GM18511 (cell line): ENCODE measurements at regions not wholly inside any gene's neighbourhood (a gene's known extent, or its start where the extent isn't known, plus 50 kb on each side); places are given as distances from the start of the nearest gene placed in this dataset.

ENCODE experiments used
- ATAC-seq: cut with Tn5 transposase; IDR thresholded peaks from one replicate; pipeline ENCODE4 v1.9.1; 2021; ENCODE audit warnings: mild to moderate bottlenecking, moderate library complexity; ENCODE audit not compliant: unreplicated experiment

DNA sequence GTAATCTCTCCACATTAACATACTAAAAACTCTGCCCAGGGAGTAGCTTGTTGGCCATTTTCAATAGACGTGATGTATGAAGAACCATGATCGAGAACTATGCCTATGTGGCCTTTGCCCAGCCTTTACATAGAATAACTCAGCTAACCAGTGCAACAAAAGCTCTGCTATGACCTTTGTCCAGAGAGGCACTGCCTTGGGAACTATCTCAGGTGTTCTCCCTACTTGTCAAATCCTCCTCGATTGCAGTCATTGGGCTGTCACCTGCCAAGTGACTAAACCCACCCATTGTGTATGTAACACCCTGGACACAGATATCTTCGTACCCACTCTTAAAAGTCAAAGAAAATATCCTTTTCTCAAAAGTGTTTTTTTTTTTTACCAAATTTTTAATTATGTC is 610.3 kb upstream of the GALNTL6 start:
- ATAC-seq, result no peak

DNA sequence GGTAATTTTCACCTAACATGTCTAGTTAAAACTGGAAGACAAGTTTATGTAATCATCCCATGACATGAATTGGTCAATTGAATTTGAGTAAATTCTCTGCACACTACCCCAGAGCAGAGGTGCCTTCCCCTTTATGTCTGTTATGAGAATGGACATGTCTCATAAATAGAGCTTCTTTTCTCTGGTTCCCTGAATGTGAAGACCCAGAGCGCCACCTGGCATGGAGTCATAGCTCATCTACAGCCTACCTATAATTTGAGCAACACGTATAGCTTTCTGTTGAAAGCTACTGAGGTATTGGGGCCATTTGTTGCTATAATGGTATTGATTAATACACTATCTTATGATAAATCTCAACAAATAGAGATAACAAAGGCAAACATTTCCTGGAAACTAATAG is 626.5 kb upstream of the GALNTL6 start:
- no peak for ATAC-seq

DNA sequence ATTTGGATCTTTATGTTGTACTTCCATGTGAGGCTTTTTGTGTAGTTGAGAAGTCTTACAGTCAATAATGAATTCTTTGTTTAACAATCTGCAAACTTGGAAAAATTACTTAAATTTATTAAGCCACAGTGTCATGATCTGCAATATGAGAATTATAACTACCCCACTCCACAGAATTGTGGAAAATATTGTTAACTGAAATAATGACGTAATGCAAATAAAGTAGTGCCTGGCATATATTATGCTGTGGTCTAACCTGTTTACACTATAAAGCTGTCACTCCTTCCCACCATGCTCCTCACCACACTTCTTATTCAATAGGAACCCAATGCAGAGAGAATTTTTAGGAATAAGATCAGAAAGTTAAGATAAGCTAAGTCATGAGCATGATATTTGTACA is 632.1 kb upstream of the GALNTL6 start:
- no peak for ATAC-seq

DNA sequence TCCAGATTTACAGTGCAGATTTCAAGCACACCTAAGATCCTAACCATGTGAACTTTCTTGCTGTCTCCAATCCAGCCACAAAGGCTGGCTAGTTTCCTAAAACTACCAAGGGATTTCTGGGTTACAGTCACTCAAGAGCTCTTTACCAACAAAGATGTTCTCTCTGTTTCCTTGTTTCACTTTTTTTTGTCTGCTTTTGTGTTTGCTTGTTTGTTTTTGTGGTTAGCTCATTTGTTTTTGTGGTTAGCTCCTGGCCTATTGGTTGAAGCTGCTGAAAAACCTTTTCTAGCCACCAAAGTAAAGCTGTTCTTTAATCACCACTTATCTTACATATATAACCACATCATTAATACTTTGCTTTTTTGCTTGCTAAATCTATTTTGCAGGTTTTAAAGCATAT is 642.5 kb upstream of the GALNTL6 start:
- no peak for ATAC-seq

DNA sequence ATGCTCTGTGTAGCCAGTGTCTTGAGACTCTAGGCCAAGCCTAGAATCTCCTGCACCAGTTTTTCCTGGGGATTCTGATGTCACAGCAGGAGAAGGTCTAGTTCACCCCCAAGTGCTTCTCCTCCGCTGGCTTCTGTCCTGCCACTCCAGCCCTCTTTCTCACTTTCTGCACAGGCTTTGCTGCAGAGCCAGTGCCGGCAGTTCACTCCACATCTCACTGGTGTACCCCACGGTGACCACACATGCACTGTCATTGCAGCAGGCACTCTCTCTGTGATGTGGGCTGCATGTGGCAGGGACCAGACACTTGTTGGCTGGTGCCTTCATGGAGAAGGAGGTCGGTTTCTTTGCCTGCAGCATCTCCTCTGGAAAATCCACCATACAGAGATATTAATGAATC is 643.8 kb upstream of the GALNTL6 start:
- ATAC-seq, result no peak

DNA sequence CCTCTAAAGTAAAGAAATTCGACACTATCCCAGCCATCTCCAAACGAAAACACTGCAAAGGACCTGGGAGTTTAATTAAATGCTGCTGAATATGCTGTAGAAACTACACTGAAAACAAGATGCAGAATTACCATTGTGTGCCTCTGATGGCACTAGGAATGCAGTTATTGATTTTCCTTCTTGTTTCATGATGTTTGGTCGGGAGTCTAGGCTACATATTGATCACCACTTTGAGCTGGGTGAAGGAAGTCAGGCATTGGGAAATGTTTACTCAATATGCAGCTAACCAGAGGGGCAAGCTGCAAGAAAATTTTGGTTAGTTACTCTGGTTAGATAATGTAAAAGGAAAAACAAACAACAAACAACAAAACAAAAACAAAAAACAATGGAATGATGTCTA is 650.7 kb upstream of the GALNTL6 start:
- ATAC-seq, result no peak

DNA sequence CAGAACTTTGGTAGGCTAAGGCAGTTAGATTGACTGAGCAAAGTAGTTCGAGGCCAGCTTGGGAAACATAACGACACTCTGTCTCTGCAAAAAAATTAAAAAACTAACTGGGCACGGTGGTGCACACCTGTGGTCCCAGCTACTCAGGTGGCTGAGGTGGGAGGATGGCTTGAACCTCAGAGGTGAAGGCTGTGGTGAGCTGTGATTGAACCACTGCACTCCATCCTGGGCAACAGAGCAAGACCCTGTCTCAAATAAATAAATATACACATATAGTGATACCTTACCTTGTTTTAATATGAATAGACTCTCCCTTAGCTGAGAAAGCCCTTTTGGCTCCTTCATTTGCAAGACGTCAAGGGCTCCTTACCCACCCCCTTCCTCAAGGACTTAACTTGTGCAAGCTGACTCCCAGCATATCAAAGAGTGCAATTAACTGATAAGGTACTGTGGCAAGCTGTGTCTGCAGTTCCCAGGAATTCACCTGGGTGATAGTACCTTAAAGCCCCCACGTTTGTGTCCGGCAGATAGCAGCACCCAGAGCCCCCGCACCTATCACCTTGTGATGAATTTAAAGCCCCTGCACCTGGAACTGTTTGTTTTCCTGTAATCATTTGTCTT is 655.6 kb upstream of the GALNTL6 start:
- no peak for ATAC-seq

DNA sequence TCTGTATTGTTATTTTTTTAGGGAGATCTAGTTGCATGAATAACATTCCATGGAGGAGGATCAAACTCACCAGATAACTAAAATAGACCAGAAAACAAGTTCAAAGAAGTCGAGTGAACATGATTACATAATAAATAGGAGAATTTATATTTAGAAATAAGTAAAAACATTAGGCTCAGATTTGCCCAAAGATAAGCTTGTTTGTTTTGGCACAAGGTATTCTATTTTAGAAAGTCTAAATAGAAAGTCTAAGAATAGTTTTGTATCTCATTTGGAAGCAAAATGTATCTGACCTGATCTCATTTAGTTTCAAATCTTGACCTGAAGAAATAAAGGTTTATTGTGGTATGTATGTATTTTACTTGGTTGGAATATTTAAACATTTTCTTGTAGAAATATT is 670.6 kb upstream of the GALNTL6 start:
- no peak for ATAC-seq

DNA sequence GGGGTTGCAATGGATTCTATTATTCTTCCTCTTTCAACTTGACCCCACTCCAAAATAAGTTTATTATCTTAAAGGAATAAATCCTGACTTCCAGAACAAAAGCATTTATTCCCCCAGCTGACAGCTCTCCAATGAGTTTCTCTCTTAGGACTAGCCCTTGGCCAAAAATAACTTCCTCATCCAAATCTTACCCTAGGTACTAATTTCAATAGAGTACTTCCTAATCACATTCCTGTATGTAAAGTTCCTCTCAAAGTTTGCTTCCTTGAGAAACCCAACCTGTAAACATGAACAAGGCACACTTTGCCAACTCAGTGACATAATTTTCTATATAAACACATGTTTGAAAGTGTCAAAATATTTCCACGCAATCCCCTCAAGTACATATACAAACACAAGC is 671.2 kb upstream of the GALNTL6 start:
- no peak for ATAC-seq

DNA sequence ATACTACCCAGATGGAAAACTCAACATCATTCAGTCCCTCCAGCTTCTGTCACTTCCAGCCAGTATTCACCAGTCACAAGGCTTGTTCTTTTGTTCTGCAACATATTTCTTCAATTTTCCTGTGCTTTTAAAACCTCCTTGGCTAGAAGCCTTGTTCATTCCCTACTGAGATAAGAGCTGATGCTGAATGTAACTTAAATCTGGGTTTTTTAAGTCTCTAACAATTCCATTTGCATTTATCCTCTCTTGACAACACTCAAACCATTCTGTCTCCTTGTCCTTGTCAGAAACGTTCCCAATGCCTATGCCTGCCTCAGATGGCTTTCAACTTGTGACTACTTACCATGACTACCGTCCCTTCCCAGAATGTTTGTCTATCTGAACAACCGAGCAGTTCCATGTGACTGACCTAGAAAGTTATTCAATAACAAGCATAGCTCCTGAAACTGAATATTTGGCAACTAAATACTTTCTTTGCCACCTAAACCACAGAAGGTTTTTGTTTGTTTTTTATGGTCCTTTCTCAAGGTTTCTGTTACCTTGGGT is 682.9 kb upstream of the GALNTL6 start:
- peak; percentile 79 for ATAC-seq

DNA sequence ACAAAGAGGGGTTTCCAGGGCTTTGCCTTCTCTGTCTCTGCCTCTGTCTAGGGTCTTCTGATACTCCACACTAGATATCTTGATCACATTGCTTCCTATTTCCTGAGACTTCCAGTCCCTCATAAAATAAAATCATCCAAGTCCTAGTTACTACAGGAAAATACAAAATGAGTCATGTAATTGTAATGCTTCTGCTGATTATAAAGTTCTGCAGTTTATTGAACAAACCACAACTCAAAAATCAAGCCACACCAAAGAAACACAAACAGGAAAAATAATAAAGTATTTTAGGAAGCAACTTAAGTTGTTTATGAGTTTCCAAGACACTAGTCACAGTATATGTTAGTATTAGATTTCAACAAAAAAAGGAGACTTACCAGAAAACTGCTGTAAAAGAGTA is 695.1 kb upstream of the GALNTL6 start:
- no peak for ATAC-seq

DNA sequence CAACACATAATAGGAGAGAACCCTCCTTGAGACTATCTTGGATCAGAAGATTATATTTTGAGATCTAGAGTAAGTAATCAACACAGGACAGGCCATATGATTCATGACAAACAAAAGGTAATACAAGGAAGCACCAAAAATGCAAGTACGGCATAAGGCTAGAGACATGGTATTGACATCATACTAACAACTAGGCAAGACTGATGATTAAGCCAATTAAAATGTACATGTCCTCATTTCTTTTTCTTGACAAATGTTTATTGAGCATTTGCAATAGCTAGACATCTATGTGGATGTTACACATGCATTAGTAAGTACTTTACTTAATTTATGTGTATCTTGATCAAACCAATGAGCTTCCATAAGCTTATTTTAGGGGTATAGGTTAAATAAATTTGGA is 695.7 kb upstream of the GALNTL6 start:
- ATAC-seq, result no peak

DNA sequence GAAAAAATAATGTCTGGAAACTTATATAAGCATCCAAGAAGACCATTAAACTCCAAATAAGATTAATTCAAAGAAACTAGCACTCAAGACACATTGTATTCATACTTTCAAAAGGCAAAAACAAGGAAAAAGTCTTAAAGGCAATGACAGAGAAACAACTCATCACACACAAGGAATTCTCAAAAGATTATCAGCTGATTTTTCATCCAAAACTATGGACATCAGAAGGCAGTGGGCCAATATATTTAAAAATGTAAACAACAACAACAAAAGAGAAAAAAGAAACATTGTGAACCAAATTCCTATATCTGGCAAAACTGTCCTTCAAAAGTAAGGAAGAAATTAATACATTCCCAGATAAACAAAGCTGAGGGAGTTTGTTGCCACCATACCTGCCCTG is 711.4 kb upstream of the GALNTL6 start:
- no peak for ATAC-seq

DNA sequence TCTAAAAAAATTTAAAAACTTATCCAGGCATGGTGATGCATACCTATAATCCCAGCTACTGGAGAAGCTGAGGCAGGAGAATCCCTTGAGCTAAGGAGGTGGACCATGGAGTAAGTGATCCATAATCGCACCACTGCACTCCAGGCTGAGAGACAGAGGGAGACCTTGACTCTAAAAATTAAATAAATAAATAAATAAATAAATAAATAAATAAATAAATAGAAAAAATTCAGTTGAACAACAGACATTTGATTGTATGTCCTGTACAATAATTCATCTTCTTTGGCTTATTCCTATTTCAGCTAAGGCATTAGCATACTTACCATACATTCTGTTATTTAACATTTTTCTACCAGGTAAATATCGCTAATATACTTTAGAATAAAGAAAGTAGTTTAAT is 726.1 kb upstream of the GALNTL6 start:
- no peak for ATAC-seq

DNA sequence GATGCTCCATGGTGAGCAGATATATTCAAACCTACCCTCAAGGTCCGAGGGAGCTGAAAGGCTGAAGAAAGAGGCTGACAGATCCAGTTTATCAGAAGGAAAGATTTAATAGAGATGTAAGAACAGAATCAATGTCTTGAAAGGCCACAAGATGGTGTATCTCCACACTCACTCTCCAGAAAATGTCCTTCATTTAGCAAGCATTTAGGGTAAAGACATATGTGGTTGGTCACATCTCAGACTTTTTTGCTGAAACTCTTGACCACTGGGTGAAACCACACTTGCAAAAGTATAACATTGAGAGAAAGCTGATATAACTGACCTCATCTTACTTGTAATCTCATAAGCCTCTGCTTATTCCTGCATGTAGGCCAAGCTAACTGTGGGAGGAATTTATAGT is 745.8 kb upstream of the GALNTL6 start:
- ATAC-seq, result no peak

DNA sequence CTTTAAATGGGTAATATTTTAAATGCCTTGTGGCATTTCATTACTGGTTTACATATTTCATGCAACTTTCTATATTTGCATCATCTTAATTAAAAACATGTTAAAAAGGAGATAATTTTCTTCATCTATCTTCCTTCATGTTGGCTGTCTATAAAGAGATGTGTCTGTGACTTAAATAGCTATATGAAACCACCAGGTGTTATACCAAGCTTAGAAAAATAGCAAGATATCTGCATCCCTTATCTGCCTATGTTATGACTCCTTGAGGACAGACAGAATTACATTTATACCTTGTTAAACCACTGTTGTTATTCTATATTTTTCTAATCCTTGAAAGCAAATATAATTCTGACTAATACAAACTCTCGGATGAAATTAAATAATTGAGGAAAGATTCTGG is 763.8 kb upstream of the GALNTL6 start:
- ATAC-seq, result no peak

DNA sequence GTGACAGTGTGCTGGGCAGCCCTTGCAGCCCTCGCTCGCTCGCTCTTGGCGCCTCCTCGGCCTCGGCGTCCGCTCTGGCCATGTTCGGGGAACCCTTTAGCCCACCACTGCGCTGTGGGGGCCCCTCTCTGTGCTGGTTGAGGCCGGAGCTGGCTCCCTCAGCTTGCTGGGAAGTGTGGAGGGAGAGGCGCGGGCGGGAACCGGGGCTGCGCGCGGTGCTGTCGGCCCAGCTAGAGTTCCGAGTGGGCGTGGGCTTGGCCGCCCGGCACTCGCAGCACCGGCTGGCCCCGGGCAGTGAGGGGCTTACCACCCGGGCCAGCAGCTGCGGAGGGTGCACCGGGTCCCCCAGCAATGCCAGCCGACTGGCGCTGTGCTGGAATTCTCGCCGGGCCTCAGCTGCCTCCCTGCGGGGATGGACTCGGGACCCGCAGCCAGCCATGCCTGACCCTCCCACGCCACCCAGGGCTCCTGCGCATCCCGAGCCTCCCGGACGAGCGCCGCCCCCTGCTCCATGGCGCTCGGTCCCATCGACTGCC is 770.1 kb upstream of the GALNTL6 start:
- no peak for ATAC-seq

DNA sequence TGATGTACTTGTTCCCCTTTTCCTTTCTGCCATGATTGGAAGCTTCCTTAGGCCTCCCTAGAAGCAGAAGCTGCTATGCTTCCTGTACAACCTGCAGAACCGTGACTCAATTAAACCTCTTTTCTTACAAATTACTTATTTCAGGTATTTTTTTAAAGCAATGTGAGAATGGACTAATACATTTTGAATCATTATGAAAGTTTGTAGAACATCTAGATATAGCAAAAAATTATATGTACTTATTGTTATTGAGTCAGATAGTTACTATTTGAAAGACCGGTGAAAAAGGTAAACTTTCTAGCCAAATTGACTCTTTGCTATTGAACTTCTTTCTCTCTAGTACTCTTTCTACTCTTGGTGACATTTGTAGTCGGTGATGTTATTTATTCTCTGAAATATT is 777.3 kb upstream of the GALNTL6 start:
- no peak for ATAC-seq

DNA sequence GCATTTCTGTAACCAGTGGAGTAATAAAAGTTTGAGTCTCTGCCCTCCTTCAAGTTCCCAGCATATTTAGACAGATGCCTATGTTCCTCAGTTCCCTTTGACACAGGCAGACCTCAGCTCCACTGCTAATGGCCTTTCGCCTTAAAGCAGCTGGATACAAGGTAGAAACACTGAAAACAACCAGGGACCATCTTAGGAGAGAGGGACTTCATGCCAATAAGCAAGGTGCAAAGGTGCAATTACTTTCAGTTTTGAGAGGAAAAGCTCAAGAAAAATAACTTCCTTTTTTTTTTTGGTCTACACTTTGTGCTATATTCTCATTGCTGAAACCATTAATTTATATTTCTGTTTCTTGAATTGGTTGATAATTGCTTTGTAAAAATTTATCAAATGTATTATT is 781.9 kb upstream of the GALNTL6 start:
- ATAC-seq, result no peak

DNA sequence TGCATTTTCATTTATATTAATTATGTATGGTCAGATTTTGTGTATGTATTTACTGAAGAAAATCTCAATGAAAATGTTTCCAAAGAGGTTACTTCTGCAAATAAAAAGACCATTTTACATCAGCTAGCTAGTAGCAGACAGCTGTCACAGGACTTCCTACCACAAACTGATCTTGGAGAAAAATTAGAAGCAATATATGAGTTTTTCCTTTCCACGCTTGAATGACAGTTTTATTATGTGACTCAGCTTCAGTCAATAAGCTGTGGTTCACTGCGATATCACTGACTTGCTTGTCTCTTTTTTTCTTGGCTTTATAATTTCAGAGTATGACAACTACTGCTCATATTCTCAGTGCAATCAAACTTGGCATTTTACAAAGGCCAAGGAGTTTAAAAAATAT is 787.4 kb upstream of the GALNTL6 start:
- ATAC-seq, result peak; percentile 49

DNA sequence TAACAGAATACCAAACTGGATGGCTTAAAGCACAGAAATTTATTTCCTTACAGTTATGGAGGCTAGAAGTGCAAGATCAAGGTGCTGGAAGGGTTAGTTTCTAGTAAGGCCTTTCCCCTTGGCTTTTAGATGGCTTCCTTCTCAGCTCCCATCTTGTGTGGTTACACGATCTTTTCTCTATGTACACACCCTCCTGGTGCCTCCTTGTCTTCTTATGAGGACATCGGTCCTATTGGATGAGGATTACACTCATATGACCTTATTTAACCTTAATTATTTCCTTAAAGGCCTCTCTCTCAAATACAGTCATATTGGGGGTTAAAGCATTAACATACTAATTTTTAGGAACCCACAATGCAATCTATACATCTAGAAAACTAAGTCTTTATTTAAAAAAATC is 787.9 kb upstream of the GALNTL6 start:
- no peak for ATAC-seq

DNA sequence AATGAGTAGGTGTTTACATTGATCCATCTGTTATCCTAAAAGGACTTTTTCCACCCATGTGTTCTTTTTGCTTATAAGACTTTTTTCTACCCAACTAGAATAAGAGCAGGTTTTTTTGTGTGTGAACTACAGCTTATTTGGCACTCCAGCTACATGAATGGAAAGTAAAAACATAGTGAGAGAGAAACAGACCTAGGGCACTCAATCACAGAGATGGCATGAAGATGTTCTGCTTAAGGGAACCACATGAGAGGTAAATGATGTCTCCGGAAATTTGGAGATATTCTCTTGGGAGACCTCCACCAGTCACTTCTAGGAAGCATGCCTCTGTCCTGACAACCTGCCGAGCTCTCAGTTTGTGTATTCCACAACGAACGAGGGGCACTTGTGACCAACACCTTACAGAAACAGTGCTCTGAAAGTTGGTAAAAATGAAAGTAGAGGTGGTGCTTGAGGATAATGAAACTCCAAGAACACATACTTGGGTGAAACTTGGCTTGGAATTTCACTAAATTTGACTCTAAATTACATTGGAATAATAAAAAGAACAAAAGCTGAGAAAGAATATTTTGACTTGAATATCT is 788.4 kb upstream of the GALNTL6 start:
- no peak for ATAC-seq

DNA sequence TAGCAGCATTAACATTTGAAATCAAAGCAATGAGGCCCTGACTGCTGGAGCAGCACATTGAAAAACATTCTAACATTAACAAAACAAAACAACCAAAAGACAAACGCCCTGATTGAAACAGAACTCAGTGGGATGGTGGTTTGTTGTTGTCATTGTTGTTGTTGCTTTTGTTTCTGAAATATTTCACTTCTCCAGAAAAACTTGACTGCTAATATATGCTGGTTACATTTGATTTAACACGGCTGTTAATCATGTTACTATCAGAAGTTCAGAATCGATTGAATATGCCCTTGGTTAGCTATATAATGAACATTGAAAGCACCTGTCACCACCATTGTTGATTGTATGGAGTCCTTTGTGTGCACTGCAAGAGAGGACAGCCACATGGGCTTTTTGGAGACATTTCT is 790.4 kb upstream of the GALNTL6 start:
- no peak for ATAC-seq
